A549 (cell line): ENCODE measurements at regions not wholly inside any gene's neighbourhood (a gene's known extent, or its start where the extent isn't known, plus 50 kb on each side); places are given as distances from the start of the nearest gene placed in this dataset.

ENCODE experiments used
- CTCF ChIP-seq: fragments of >200 bp; sonication (Bioruptor Twin); formaldehyde crosslinking; IDR thresholded peaks from 3 replicates; pipeline ENCODE4 v1.5.1; 2016
- EP300 ChIP-seq, 2 experiments: fragments of >200 bp; sonication (Bioruptor Twin); formaldehyde crosslinking; IDR thresholded peaks; 2 replicates in 1 of 2; 3 replicates in 1 of 2; pipeline ENCODE4 v1.6.1; 2016 to 2017
- ESRRA ChIP-seq: fragments of 150-350 bp; IDR thresholded peaks from 2 replicates; pipeline ENCODE4 v1.6.1; 2014; ENCODE audit warnings: mild to moderate bottlenecking, low read length, borderline replicate concordance
- POLR2A ChIP-seq: IDR thresholded peaks from 2 replicates; pipeline ENCODE4 v1.6.1; 2012; ENCODE audit warnings: mild to moderate bottlenecking, low read length
- USF2 ChIP-seq: fragments of 450-650 bp; IDR thresholded peaks from 2 replicates; pipeline ENCODE4 v1.6.1; 2014; ENCODE audit warnings: antibody characterized with exemption
- ZFP36 ChIP-seq: fragments of 450-650 bp; IDR thresholded peaks from 2 replicates; pipeline ENCODE4 v1.6.1; 2014; ENCODE audit warnings: borderline replicate concordance; ENCODE audit not compliant: partially characterized antibody

DNA sequence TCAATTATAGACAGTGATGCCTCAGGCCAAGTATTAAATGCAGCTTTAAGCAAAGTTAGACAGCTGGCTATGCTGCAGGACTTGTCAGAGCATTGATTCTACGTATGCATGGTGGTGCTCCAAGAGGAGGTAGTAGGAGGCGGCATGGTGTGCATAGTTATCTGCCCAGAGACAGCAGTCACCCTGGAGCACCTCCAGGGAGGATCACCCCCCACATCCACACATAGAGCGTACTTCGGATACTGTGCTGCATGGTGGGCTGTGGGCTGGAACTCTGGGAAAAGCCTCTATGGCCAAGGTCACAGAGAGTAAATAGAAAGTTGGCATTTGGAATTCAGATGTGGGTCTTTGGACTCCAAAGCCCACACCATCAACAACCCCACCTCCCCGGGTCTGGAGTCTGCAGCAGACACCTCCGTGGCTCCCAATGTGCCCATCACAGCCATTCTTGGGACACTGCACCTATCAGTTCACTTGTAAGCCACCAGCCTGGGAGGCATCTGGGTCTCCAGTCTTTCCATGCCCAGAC is 64.5 kb upstream of the STX16 start:
- TF ChIP-seq POLR2A: no peak
- no peak for TF ChIP-seq CTCF
- TF ChIP-seq EP300 (IDR thresholded peaks at IDR 0.05): no peak
- no peak for TF ChIP-seq ZFP36
- no peak for TF ChIP-seq USF2
- TF ChIP-seq ESRRA: no peak
